ENCODE measurements at regions not wholly inside any gene's neighbourhood (a gene's known extent, or its start where the extent isn't known, plus 50 kb on each side); places are given as distances from the start of the nearest gene placed in this dataset.

- no peak for TF ChIP-seq CTCF (IDR thresholded peaks at IDR 0.05; ENCODE audit: low read depth, low read length)
- ChIA-PET CTCF (no interaction called here), POLR2A (no interaction called here)
- Histone ChIP-seq H3K27ac (ENCODE audit: low read depth, low read length) (no peak overlapping the region), H3K9me3 (ENCODE audit: control insufficient read depth, insufficient read depth, low read length) (no peaks in the 10 kb centered on the region), H3K27me3 (ENCODE audit: control insufficient read depth, insufficient read depth, low read length) (no peaks in the 10 kb centered on the region), H3K4me3 (ENCODE audit: low read depth, low read length) (no peak overlapping the region)
- DNase-seq (ENCODE audit: low read depth, low spot score), result no peak
These were observed 656.8 kb upstream of the SGO1 start for GRCh38 chr3:20842594-20843436.

- H3K9me3 ChIP-seq (ENCODE audit: control insufficient read depth, insufficient read depth, low read length), result no peaks in the 10 kb centered on the region
- ChIA-PET CTCF (no interaction called here), POLR2A (no interaction called here)
- no peak for TF ChIP-seq CTCF (IDR thresholded peaks at IDR 0.05; ENCODE audit: low read depth, low read length)
- H3K27me3 ChIP-seq (ENCODE audit: control insufficient read depth, insufficient read depth, low read length), result no peaks in the 10 kb centered on the region
- H3K27ac ChIP-seq (ENCODE audit: low read depth, low read length), result no peak overlapping the region
- DNase-seq (ENCODE audit: low read depth, low spot score), result no peak
- no peak overlapping the region for H3K4me3 ChIP-seq (ENCODE audit: low read depth, low read length)
These were observed 656.0 kb upstream of the SGO1 start for GRCh38 chr3:20842002-20842401.

GRCh38 chr3:20837676-20838302 is 651.8 kb upstream of the SGO1 start:
- H3K9me3 ChIP-seq (ENCODE audit: control insufficient read depth, insufficient read depth, low read length), result no peaks in the 10 kb centered on the region
- no peak overlapping the region for H3K4me3 ChIP-seq (ENCODE audit: low read depth, low read length)
- DNase-seq (ENCODE audit: low read depth, low spot score), result no peak
- ChIA-PET POLR2A (no interaction called here), CTCF (no interaction called here)
- no peaks in the 10 kb centered on the region for H3K27me3 ChIP-seq (ENCODE audit: control insufficient read depth, insufficient read depth, low read length)
- no peak overlapping the region for H3K27ac ChIP-seq (ENCODE audit: low read depth, low read length)
- no peak for TF ChIP-seq CTCF (IDR thresholded peaks at IDR 0.05; ENCODE audit: low read depth, low read length)

- TF ChIP-seq CTCF (IDR thresholded peaks at IDR 0.05; ENCODE audit: low read depth, low read length), result no peak
- no peak for DNase-seq (ENCODE audit: low read depth, low spot score)
- POLR2A ChIA-PET, result no interaction called here
- no peak overlapping the region for H3K27ac ChIP-seq (ENCODE audit: low read depth, low read length)
- no peak overlapping the region for H3K4me3 ChIP-seq (ENCODE audit: low read depth, low read length)
- no peaks in the 10 kb centered on the region for H3K9me3 ChIP-seq (ENCODE audit: control insufficient read depth, insufficient read depth, low read length)
- no peaks in the 10 kb centered on the region for H3K27me3 ChIP-seq (ENCODE audit: control insufficient read depth, insufficient read depth, low read length)
- CTCF ChIA-PET, result no interaction called here
These were observed 650.8 kb upstream of the SGO1 start for GRCh38 chr3:20836801-20837200.

- POLR2A ChIA-PET, result no interaction called here
- no peaks in the 10 kb centered on the region for H3K9me3 ChIP-seq (ENCODE audit: control insufficient read depth, insufficient read depth, low read length)
- TF ChIP-seq CTCF (IDR thresholded peaks at IDR 0.05; ENCODE audit: low read depth, low read length), result no peak
- H3K27me3 ChIP-seq (ENCODE audit: control insufficient read depth, insufficient read depth, low read length), result no peaks in the 10 kb centered on the region
- no peak overlapping the region for H3K27ac ChIP-seq (ENCODE audit: low read depth, low read length)
- CTCF ChIA-PET, result no interaction called here
- no peak overlapping the region for H3K4me3 ChIP-seq (ENCODE audit: low read depth, low read length)
- DNase-seq (ENCODE audit: low read depth, low spot score), result no peak
These were observed 647.0 kb upstream of the SGO1 start for GRCh38 chr3:20832963-20833362.

Measured in AG04450 (cell line).